ENCODE measurements at regions not wholly inside any gene's neighbourhood (a gene's known extent, or its start where the extent isn't known, plus 50 kb on each side); places are given as distances from the start of the nearest gene placed in this dataset.

GRCh38 chr13:84834201-84834600 is 951.9 kb upstream of the SLITRK1 start:
- no peak for TF ChIP-seq CTCF (IDR thresholded peaks at IDR 0.05; ENCODE audit: control insufficient read depth, extremely low read depth, insufficient read depth)
- DNase-seq (ENCODE audit: low read depth), result no peak
- no peak overlapping the region for H3K4me3 ChIP-seq (ENCODE audit: low read depth, low read length)

- H3K4me3 ChIP-seq (ENCODE audit: low read depth, low read length), result no peak overlapping the region
- no peak for TF ChIP-seq CTCF (IDR thresholded peaks at IDR 0.05; ENCODE audit: control insufficient read depth, extremely low read depth, insufficient read depth)
- DNase-seq (ENCODE audit: low read depth), result no peak
Observed at GRCh38 chr13:84831666-84832657, 949.7 kb upstream of the SLITRK1 start.

GRCh38 chr13:84823528-84823927 is 941.3 kb upstream of the SLITRK1 start:
- no peak overlapping the region for H3K4me3 ChIP-seq (ENCODE audit: low read depth, low read length)
- TF ChIP-seq CTCF (IDR thresholded peaks at IDR 0.05; ENCODE audit: control insufficient read depth, extremely low read depth, insufficient read depth), result no peak
- DNase-seq (ENCODE audit: low read depth), result no peak

GRCh38 chr13:84821261-84821660 is 939.0 kb upstream of the SLITRK1 start:
- DNase-seq (ENCODE audit: low read depth), result no peak
- H3K4me3 ChIP-seq (ENCODE audit: low read depth, low read length), result no peak overlapping the region
- no peak for TF ChIP-seq CTCF (IDR thresholded peaks at IDR 0.05; ENCODE audit: control insufficient read depth, extremely low read depth, insufficient read depth)

- no peak for TF ChIP-seq CTCF (IDR thresholded peaks at IDR 0.05; ENCODE audit: control insufficient read depth, extremely low read depth, insufficient read depth)
- DNase-seq (ENCODE audit: low read depth), result no peak
Observed at GRCh38 chr13:84816567-84817105, 934.4 kb upstream of the SLITRK1 start.

GRCh38 chr13:84812789-84813188 is 930.5 kb upstream of the SLITRK1 start:
- TF ChIP-seq CTCF (IDR thresholded peaks at IDR 0.05; ENCODE audit: control insufficient read depth, extremely low read depth, insufficient read depth), result no peak
- no peak for DNase-seq (ENCODE audit: low read depth)
- no peak overlapping the region for H3K4me3 ChIP-seq (ENCODE audit: low read depth, low read length)

More at GRCh38 chr13:84816567-84817105, 934.4 kb upstream of the SLITRK1 start:
- H3K4me3 ChIP-seq (ENCODE audit: low read depth, low read length), result no peak overlapping the region

Measured in LNCaP clone FGC (cell line).